HFF-Myc (cell line): ENCODE measurements at regions not wholly inside any gene's neighbourhood (a gene's known extent, or its start where the extent isn't known, plus 50 kb on each side); places are given as distances from the start of the nearest gene placed in this dataset.
"Not testable (repeated sequence)": the region's sequence is repeated elsewhere in the genome, so short reads cannot be mapped to it uniquely, and the experiment has no call there.

Experiments used
- DNase-seq: peaks from one replicate; pipeline ENCODE4 v3.0.0-alpha.2; 2011; ENCODE audit warnings: low read depth; ENCODE audit errors: extremely low read depth
- H3K4me3 ChIP-seq: replicated peaks from 2 replicates; pipeline ENCODE4 v1.5.1; 2011; ENCODE audit warnings: low read depth, mild to moderate bottlenecking, control low read depth, low read length
- CTCF ChIP-seq: IDR thresholded peaks from 2 replicates; pipeline ENCODE4 v1.5.1; 2012; ENCODE audit warnings: mild to moderate bottlenecking, low read depth, low read length, control low read depth; ENCODE audit errors: missing control alignments

- no peak for DNase-seq
- H3K4me3 ChIP-seq = no peak overlapping the region
- no peak for TF ChIP-seq CTCF
Measured at GRCh38 chr5:23742701-23743100, 235.3 kb downstream of the PRDM9 start.

GRCh38 chr5:23755906-23756305 lies 248.5 kb downstream of the PRDM9 start:
- H3K4me3 ChIP-seq = no peak overlapping the region
- DNase-seq = no peak
- TF ChIP-seq CTCF = no peak

GRCh38 chr5:23756779-23757178 lies 249.4 kb downstream of the PRDM9 start:
- H3K4me3 ChIP-seq = no peak overlapping the region
- DNase-seq = no peak
- no peak for TF ChIP-seq CTCF

- TF ChIP-seq CTCF = no peak
- DNase-seq = no peak
- H3K4me3 ChIP-seq = no peak overlapping the region
Measured at GRCh38 chr5:23763170-23763569, 255.8 kb downstream of the PRDM9 start.

- no peak for DNase-seq
- no peak for TF ChIP-seq CTCF
- H3K4me3 ChIP-seq = no peak overlapping the region
Measured at GRCh38 chr5:23776684-23777083, 269.3 kb downstream of the PRDM9 start.

GRCh38 chr5:23800307-23800706 lies 292.9 kb downstream of the PRDM9 start:
- DNase-seq, H3K4me3 ChIP-seq: not testable (repeated sequence)

- TF ChIP-seq CTCF = no peak
- no peak for DNase-seq
- no peak overlapping the region for H3K4me3 ChIP-seq
Measured at GRCh38 chr5:23820765-23821471, 313.5 kb downstream of the PRDM9 start.
